HG02678 (cell line): ENCODE measurements at regions not wholly inside any gene's neighbourhood (a gene's known extent, or its start where the extent isn't known, plus 50 kb on each side); places are given as distances from the start of the nearest gene placed in this dataset.

Experiments
- ATAC-seq: cut with Tn5 transposase; IDR thresholded peaks from one replicate; pipeline ENCODE4 v1.9.1; 2021; ENCODE audit warnings: mild to moderate bottlenecking, moderate library complexity; ENCODE audit not compliant: unreplicated experiment

DNA sequence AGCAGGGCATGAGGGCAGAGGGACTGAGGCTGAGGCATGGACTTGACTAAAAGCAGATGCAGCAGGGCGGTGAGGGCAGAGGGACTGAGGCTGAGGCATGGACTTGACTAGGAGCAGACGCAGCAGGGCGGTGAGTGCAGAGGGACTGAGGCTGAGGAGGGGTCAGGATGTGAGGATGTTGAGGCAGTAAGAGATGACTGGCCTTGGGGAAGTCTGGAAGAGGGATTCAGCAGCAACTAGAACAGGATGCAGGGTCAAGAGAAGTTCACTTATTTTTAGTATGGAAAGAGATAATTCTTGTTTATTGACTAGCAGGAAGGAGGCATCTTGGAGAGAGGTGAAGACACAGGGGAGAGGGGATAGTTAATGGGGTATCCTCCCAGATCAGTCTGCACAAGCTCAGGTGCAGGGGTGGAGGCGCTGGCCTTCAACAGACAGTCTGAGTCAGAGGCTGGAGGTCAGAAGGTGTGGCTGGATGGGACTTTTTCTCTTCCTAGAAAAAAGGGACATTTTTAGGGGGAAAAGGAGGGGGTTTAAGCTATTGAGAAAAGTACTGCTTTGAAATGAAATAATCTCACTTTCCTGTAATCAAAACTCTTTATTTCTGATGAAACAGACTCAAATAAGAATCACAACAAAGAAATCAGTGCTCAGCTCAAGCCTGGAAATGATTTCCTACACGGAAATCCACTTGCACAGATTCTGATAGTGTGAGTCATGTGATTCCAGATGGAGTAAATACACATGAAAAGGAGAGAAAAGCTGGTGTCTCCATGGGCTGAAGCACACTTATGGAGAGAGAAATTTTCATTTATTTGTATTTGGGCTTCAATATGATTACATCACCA lies 130.9 kb downstream of the PALM2AKAP2 start:
- no peak for ATAC-seq

GRCh38 chr9:109912082-109912582 lies 132.1 kb downstream of the PALM2AKAP2 start:
- ATAC-seq = no peak

- no peak for ATAC-seq
Measured at GRCh38 chr9:109912726-109913460, 132.9 kb downstream of the PALM2AKAP2 start.

GRCh38 chr9:109913461-109913810 lies 133.4 kb downstream of the PALM2AKAP2 start:
- ATAC-seq = no peak

DNA sequence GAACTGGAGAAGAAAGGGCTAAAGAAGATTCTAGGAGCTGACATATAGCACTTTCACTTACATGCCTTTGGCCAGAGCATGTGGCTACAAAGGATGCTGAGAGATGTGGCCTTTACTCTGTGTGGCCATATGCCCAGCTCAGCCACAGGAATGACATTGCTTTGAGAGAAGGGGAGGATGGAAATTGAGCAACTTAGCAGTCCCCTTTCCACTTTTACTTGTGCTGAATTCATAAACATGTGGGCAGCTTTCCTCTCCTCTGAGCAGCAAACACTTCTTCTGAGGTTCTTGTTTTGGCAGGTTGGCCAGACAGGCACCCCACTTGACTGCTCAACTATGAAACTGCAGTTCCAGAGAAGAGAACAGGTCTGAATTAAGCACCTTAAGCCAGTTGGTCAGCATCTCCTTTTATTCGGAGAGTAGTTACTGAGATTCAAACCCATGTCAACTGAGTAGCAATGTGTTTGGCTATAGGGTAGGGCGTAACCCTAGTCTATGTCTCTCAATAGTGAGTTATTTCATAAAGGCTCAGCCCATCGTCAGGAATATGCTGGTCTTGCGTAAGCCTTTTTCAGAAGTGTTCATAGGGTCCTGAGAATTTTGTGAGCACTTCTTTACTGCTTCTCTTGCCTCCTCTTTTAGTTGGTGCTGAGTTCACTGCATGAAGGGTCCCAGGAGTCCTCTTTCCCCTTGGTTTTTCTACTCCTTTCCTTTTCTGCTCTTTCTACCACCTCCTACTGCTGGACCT lies 134.5 kb downstream of the PALM2AKAP2 start:
- peak; percentile 56 for ATAC-seq

DNA sequence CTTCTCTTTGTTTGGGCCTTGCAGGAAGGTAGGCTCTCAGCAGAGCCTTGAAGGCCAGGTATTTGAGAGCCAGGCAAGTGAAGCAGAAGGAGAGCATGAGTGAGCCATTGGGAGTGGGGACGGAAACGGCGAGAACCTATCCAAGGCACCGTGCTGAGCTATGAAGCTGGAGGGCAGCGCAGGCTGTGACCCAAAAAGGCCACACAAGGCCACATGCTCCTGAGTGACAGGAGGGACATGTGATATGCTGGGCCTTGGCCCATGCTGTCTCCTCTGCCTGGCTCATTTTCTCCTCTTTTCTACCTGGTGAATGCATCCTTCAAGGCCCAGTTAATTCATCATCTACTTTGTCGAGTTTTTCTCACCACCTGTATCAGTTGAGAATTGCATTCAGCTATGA lies 136.3 kb downstream of the PALM2AKAP2 start:
- no peak for ATAC-seq

GRCh38 chr9:109918339-109919163 lies 138.6 kb downstream of the PALM2AKAP2 start:
- peak; percentile 63 for ATAC-seq

DNA sequence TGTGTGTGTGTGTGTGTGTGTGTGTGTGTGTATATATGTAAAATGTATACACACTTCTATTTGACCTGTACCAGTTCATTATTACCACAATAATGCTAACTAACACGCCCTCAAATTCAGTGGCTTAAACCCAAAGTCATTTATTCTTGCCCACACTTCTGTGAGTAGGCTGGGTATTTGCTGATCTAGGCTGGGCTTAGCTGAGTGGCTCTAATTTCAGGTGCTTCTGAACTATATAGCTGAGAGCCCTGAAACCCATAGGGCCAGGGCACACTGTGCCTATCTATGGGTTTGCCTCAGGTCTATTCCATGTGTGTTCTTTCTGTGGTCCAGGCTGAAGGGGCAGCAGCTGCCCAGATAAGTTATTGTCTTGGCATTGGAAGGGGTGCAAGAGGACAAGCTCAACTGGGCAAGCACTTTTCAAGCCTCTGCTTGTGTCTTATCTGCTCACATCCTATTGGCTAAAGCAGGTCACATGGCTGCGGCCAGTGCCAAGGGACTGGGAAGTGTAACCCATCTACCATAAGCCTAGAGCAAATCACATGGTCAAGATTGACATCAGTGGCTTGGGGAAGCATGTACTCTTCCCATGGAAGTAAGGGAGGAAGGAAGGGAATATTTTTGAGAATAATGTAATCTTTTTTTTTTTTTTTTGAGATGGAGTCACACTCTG lies 139.9 kb downstream of the PALM2AKAP2 start:
- no peak for ATAC-seq

DNA sequence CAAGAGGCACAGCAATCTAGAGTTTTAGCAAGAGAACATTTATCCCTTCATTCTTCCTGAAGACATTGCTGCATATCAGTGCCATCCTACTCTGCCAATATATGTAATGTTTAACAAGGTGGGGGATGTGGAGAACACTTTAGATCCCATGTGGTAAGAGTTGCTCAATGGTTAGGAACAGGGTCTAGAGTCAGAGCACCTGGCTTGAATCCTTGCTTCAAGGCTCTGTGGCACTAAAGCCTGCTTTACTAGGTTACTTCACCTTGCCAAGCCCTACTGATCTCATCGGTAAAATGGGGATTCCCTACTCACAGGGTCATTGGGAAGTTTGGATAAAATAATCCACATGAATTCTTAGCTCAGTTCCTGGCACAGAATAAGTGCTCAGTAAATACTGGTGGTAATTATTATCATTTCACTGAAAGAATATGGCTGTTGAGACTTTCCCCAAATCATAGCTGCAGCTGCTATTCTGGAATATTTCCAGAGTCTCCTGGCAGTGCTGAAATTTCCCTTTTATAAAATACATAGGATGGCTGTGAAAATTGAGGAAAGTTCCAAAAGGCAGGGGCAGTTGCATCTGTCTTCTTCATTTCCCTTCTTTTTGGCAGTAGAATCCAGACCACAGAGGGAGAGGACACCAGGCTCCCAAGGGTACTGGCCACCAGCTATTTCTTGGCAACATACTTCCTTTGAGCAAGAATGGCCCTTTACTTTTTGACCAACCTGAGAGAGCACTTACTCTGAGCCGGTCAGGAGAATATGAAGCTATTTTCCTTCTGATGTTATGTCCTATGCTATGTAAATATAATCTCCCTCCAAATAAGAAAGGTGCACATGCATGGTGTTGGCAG lies 142.8 kb downstream of the PALM2AKAP2 start:
- no peak for ATAC-seq

DNA sequence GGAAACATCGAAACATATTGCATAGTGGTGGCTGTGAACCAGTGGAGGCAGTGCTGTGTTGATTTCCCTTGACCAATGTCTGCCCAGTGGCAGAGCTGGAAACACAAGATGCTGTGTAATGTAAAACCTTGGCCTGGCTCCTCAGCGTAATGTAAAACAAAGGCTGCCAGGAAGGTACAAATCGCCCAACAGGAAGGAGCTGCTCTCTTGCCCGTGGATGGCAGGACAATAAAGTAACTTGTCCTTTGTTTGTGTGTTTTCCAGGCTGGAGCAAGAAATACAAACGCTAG lies 143.4 kb downstream of the PALM2AKAP2 start:
- no peak for ATAC-seq

GRCh38 chr9:109923806-109924205 lies 143.8 kb downstream of the PALM2AKAP2 start:
- no peak for ATAC-seq

DNA sequence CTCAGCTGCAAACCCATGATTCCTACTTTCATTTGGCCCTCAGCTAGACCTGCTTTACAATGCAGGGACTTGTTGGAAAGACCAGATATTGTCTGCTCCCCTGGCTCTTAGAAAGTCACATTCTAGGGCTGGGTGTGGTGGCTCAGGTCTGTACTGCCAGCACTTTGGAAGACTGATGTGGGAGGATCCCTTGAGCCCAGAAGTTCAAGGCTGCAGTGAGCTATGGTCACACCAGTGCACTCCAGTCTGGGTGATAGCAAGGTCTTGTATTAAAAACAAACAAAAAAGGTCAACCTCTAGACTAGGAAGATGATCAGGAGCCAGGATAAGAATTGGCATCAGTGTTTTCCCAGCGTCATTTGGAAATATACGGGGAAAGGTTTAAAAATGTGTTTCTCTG lies 145.8 kb downstream of the PALM2AKAP2 start:
- ATAC-seq = no peak

GRCh38 chr9:109926421-109926869 lies 146.4 kb downstream of the PALM2AKAP2 start:
- ATAC-seq = no peak

DNA sequence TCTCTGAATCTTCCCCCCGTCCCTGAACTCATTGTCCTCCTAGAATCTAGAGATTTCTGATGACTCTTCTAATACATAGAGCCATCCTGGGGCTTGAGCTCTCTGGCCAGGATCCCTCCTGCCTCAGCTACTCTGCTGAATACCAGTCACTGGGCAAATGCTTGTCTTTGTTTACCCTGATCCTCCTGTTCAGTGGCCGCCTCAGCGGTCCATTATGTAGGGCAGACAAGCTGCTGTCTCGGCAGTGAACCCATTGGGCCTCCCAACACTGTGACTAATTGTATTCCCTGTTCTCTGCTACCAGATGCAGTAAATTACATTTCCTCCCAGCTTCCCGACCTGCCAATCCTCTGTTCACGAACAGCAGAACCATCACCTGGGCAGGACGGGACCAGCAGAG lies 151.6 kb downstream of the PALM2AKAP2 start:
- ATAC-seq = no peak

- no peak for ATAC-seq
Measured at GRCh38 chr9:109934136-109934856, 154.3 kb downstream of the PALM2AKAP2 start.

DNA sequence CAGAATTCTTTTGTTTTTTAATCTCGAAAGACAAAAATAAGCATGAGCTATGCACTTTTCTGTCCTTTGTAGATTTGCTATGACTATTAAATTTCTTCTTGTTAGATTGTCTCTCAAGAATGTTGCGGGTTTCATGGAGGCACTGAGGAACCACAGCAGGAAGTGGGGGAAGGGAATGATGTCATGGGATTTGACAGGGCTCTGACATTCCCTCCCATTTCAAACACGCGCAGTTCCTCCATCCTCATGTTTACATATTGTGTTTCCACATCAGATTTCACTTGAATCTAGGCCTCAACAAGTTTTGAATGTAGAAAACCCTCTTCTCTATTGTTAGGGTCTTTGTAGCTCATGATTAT lies 154.8 kb downstream of the PALM2AKAP2 start:
- no peak for ATAC-seq

DNA sequence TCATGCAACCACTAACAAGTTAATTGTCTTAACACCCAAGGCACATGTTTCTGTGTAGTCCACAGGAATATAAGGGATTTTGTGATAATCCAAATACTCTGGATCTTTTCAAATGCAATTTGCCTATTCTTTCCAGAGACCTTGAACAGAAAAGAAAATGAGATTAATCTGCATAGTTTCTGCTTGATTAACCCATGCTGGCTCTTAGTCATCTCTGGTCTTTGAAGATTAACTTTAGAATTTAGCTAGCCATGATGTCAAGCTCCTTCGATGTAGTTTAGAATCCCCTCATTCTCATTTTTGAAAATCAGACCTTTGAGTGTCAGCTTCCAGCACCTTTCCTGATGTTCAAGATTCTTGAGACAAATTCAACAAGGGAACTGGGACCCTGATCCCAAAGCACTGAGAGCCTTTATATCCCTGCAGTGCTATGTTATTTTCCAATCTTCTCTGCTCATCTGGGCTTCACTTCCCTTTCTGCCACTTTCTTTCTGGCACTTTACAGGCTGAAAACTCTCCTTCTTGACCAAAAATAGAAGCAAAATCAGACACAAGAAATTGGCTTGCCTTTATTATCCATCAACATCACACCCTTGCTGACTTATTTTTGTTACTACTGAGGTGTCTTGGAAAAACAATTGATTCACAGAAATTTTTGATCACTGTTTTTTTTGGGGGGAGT lies 155.5 kb downstream of the PALM2AKAP2 start:
- ATAC-seq = peak; percentile 43

GRCh38 chr9:109937861-109938453 lies 158.0 kb downstream of the PALM2AKAP2 start:
- ATAC-seq = no peak
